ENCODE measurements at regions not wholly inside any gene's neighbourhood (a gene's known extent, or its start where the extent isn't known, plus 50 kb on each side); places are given as distances from the start of the nearest gene placed in this dataset.

GRCh38 chr3:187618722-187619121, 51.5 kb downstream of the SST start:
- no peak for DNase-seq (ENCODE audit: low read depth in 2 of 2)

DNA sequence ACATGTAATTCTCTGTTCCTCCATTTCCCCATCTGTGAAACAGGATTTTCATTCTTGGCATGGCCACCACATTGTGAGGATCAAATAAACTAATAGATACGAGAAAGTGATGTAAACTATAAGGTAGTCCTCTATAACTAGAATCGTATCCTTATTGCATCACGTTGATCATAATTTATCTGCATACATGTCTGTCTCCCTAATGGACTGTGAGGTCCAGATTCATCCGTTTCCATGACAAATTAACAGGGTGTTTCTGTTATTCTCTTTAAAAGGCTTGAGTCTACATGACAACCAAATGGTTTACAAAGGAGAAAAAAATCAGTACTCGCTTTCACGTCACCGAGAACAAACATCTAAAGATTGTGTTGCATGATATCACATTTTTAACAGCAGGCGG, 53.0 kb downstream of the SST start:
- no peak for DNase-seq (ENCODE audit: low read depth in 2 of 2)

- DNase-seq (ENCODE audit: low read depth in 2 of 2), result peak; percentile 48 to 53
Measured at GRCh38 chr3:187616307-187616972, 53.8 kb downstream of the SST start.

GRCh38 chr3:187615630-187616029, 54.6 kb downstream of the SST start:
- DNase-seq (ENCODE audit: low read depth in 2 of 2), result no peak

DNA sequence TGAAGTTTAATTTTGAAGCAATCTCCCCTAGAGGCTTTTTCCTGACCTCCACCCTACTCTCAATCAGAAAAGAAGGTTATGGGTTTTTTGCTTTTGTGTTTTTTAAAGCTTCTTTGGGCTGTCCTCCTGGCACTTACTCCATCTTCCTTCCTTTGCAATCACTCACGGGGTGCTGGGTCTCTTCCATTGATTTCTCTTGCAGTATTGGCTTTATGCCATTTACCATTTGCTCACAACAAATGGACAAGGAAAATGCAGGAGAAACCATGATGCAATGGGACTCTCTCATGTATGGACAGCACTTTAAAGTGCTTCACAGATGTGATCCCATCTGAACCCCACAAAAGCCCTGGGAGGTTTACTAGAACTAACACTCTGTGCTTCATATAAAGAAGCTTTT, 57.5 kb downstream of the SST start:
- no peak for DNase-seq (ENCODE audit: low read depth in 2 of 2)

DNA sequence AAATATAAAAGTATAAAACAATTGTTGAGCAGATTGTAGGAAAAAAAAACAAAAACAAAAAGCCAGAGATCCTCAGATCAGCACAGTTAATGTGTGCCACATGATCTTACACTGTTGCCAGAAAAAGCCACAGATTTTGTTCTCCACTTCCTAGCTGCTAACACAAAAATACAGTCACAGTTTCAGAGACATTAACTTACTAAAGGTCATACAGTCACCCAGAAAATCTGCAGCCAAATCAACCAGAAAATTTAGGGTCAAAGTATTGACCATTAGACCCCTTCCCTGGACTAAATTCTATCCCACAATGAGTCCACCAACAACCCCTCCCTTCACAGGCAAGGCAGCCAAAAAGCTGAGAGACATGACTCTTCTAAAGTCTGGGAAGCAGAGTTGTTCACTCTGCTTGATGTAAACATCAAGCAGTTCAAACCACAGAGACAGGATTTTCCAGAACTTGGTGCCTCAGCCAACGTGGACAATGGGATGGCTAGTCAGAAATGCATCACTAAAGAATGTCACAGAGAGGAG, 59.1 kb downstream of the SST start:
- no peak for DNase-seq (ENCODE audit: low read depth in 2 of 2)

GRCh38 chr3:187594272-187594671, 75.9 kb downstream of the SST start:
- no peak for DNase-seq (ENCODE audit: low read depth in 2 of 2)

- no peak for DNase-seq (ENCODE audit: low read depth in 2 of 2)
Measured at GRCh38 chr3:187593451-187593850, 76.7 kb downstream of the SST start.

DNA sequence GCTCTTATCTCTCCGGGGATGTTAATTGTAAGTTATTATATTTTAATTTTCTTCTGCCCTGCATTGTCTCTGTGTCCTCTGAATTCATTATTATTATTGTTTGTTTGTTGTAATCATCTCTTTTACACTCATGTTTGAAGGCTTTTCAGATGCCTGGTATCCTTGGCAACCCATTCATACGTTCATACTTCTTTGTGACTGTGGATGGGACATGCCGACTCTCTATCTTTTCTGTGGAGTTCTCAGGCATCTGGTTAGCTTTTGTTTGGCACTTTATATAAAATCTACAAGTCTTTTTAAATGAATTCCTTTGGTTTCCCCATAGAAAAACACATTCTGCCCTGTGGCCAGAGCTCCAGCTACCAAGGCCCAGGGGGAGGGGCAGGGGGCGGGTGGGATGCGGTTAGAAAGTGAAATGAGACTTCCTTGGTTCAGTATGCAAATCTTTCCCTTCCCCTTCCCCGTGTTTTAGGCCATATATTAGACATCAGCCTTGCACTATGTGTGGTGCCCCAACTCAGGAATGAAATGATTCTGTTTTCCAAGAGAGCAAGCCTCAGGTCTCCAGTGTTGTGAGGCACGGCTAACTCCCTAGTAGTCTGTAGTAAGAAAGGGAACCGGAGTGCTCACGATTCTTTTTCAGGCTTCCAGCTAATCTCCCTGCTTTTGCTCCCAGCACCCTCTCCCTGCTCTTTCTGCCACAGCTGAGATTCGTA, 79.2 kb downstream of the SST start:
- DNase-seq (ENCODE audit: low read depth in 2 of 2), result no peak

- no peak for DNase-seq (ENCODE audit: low read depth in 2 of 2)
Measured at GRCh38 chr3:187587076-187587475, 83.1 kb downstream of the SST start.

- DNase-seq (ENCODE audit: low read depth in 2 of 2), result no peak
Measured at GRCh38 chr3:187586226-187586625, 84.0 kb downstream of the SST start.

- no peak for DNase-seq (ENCODE audit: low read depth in 2 of 2)
Measured at GRCh38 chr3:187572441-187572840, 97.8 kb downstream of the SST start.

- DNase-seq (ENCODE audit: low read depth in 2 of 2), result no peak
Measured at GRCh38 chr3:187571701-187572100, 98.5 kb downstream of the SST start.

DNA sequence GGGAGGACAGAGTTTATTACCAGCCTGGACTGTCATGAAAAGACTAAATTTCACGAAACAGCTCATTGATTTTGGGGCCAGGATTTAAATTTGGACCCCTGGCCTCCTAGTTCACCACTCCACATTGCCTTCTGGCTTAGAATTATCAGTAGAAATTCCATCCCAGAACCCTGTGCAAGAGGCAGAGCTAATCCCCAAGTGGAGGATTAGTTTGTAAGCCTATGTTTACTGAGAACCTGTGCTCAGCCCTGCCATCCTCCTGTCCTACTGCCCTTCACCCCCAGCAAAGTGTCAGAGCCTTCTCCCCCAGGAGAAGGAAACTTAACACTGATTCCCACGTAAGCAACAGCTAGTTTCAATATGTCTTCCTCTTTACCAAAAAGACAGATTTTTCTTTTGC, 99.4 kb downstream of the SST start:
- no peak for DNase-seq (ENCODE audit: low read depth in 2 of 2)

GRCh38 chr3:187568171-187568570, 102.0 kb downstream of the SST start:
- no peak for DNase-seq (ENCODE audit: low read depth in 2 of 2)

- no peak for DNase-seq (ENCODE audit: low read depth in 2 of 2)
Measured at GRCh38 chr3:187567661-187568121, 102.5 kb downstream of the SST start.

DNA sequence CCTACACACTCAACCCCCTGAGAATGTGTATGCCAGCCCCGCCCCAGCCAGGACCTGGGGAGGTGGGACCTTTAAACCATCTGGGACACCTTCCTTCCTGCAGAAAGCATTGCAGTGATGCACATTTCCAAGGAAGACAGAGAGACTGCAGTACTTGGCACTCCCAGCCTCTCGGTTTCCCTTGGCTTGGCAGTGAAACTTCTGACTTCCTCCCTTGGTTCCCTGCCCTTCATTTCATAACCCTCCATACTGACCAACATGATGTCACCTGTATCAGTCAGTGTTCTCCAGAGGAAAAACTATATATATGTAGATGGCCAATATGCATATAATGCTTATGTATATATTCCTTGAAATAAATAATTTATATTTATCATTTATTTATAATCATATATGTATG, 103.2 kb downstream of the SST start:
- no peak for DNase-seq (ENCODE audit: low read depth in 2 of 2)

DNA sequence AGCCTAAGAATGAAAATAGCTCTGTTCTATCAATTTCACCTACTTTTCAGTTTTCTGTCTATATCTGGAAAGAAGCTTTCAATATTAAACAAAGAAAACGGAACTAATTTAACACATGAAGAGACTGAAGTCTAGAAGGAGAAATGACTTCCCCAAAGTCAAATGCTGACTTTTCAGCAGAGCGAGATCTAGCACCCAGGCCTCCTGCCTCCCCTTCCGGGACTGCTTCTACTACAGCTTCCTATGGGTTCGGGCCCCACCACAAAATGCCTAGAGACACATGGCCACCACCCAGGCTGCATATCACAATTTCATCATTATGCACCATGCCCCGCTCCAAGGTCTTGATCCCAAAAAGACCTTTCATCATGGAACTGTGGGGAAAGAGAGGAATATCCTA, 104.5 kb downstream of the SST start:
- DNase-seq (ENCODE audit: low read depth in 2 of 2), result no peak

- DNase-seq (ENCODE audit: low read depth in 2 of 2), result no peak
Measured at GRCh38 chr3:187558990-187559389, 111.2 kb downstream of the SST start.

GRCh38 chr3:187551416-187551815, 118.8 kb downstream of the SST start:
- DNase-seq (ENCODE audit: low read depth in 2 of 2), result no peak

DNA sequence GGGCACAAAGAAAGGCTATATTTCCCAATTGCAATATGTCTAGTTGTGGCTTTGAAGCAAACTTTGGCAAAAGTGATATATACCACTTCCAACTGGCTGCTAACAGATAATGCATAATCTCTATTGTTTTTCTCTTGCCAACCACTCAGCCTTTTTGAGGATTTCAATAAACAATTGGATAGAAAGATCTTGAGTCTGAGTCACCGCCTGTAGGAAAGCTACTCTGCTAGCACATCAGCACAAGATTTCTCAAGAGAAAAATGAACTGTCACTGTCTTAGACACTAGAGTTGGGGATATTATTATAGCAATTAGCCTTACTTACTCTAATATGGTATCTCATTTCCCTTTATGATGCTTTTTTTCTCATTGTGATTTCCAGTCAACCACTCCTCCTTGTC, 119.7 kb downstream of the SST start:
- no peak for DNase-seq (ENCODE audit: low read depth in 2 of 2)

DNA sequence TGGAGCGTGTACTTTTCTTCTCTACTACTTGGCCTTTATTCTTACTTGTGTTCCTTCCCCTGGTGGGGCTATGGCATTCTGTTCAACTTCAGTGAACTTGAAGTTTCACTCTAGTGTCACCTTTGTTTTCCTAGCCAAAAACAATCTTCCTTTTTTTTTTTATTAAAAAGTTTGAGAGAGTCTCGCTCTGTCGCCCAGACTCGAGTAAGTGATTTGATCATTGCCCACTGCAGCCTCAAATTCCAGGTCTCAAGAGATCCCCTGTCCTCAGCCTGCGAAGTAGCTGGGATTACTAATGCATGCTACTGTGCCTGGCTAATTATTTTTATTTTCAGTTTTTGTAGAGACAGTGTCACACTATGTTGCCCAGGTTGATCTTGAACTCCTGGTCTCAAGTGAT, 124.8 kb downstream of the SST start:
- no peak for DNase-seq (ENCODE audit: low read depth in 2 of 2)

DNA sequence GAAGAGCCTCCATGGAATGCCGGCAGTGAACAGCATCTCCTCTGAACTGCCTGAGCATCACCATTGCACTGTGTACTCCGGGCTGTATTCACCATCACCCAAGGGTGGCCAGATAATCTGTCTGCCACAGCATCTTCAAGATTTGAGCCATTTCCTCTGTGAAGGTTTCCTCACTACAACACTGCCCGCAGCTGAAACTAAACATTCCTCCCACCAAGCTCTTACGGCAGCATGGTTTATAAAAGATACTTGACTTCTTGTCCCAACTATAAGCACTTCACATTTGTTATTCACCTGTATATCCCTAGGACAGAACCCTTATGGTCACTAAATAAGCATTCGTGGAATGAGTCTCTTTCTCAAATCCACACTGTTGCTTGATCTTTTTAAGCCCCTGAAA, 125.9 kb downstream of the SST start:
- no peak for DNase-seq (ENCODE audit: low read depth in 2 of 2)
